ENCODE measurements at regions not wholly inside any gene's neighbourhood (a gene's known extent, or its start where the extent isn't known, plus 50 kb on each side); places are given as distances from the start of the nearest gene placed in this dataset.
"Not testable (repeated sequence)": the region's sequence is repeated elsewhere in the genome, so short reads cannot be mapped to it uniquely, and the experiment has no call there.

DNA sequence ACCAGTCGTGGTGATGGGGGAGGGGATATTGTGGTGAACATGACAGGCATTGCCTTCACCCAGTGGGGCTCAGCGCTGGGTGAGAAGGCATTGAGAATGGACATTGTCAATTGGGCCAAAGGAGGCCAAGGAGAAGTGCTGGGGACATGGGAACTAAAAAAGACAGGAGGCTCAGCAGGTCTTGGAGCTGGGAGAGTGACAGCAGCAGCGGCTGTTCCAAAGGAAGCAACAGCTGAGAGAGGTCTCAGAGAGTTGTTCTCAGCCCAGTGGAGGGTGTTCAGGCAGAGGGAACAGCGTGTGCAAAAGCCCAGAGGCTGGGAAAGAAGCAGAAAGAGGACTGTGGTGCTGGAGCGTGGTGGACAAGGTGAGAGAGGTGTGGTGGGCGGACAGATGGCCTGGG is 56.6 kb upstream of the ASNS start:
- not testable (repeated sequence) for H3K27ac ChIP-seq

GRCh38 chr7:97927790-97928748 is 55.9 kb upstream of the ASNS start:
- not testable (repeated sequence) for H3K27ac ChIP-seq
- TF ChIP-seq, protein P1, sequence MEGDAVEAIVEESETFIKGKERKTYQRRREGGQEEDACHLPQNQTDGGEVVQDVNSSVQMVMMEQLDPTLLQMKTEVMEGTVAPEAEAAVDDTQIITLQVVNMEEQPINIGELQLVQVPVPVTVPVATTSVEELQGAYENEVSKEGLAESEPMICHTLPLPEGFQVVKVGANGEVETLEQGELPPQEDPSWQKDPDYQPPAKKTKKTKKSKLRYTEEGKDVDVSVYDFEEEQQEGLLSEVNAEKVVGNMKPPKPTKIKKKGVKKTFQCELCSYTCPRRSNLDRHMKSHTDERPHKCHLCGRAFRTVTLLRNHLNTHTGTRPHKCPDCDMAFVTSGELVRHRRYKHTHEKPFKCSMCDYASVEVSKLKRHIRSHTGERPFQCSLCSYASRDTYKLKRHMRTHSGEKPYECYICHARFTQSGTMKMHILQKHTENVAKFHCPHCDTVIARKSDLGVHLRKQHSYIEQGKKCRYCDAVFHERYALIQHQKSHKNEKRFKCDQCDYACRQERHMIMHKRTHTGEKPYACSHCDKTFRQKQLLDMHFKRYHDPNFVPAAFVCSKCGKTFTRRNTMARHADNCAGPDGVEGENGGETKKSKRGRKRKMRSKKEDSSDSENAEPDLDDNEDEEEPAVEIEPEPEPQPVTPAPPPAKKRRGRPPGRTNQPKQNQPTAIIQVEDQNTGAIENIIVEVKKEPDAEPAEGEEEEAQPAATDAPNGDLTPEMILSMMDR (IDR thresholded peaks at IDR 0.05): peak; percentile 99
